ENCODE measurements at regions not wholly inside any gene's neighbourhood (a gene's known extent, or its start where the extent isn't known, plus 50 kb on each side); places are given as distances from the start of the nearest gene placed in this dataset.

- no peak for DNase-seq (ENCODE audit: low read depth)
- no peak for TF ChIP-seq CTCF (IDR thresholded peaks at IDR 0.05; ENCODE audit: low read depth, low read length, missing control alignments)
- no peak overlapping the region for H3K4me3 ChIP-seq (ENCODE audit: low read depth, low read length)
These were observed 121.4 kb upstream of the CD82 start for GRCh38 chr11:44443836-44444769.

- no peak overlapping the region for H3K4me3 ChIP-seq (ENCODE audit: low read depth, low read length)
- TF ChIP-seq CTCF (IDR thresholded peaks at IDR 0.05; ENCODE audit: low read depth, low read length, missing control alignments): no peak
- DNase-seq (ENCODE audit: low read depth): no peak
These were observed 120.6 kb upstream of the CD82 start for GRCh38 chr11:44444770-44445321.

- DNase-seq (ENCODE audit: low read depth): no peak
- H3K4me3 ChIP-seq (ENCODE audit: low read depth, low read length): no peak overlapping the region
- TF ChIP-seq CTCF (IDR thresholded peaks at IDR 0.05; ENCODE audit: low read depth, low read length, missing control alignments): no peak
These were observed 119.7 kb upstream of the CD82 start for GRCh38 chr11:44445500-44446365.

GRCh38 chr11:44446366-44446762 is 119.1 kb upstream of the CD82 start:
- no peak overlapping the region for H3K4me3 ChIP-seq (ENCODE audit: low read depth, low read length)
- TF ChIP-seq CTCF (IDR thresholded peaks at IDR 0.05; ENCODE audit: low read depth, low read length, missing control alignments): no peak
- DNase-seq (ENCODE audit: low read depth): no peak

- no peak for TF ChIP-seq CTCF (IDR thresholded peaks at IDR 0.05; ENCODE audit: low read depth, low read length, missing control alignments)
- DNase-seq (ENCODE audit: low read depth): no peak
- H3K4me3 ChIP-seq (ENCODE audit: low read depth, low read length): no peak overlapping the region
These were observed 118.3 kb upstream of the CD82 start for GRCh38 chr11:44446996-44447771.

GRCh38 chr11:44450295-44450932 is 115.0 kb upstream of the CD82 start:
- no peak for TF ChIP-seq CTCF (IDR thresholded peaks at IDR 0.05; ENCODE audit: low read depth, low read length, missing control alignments)
- H3K4me3 ChIP-seq (ENCODE audit: low read depth, low read length): no peak overlapping the region
- DNase-seq (ENCODE audit: low read depth): no peak

Data from GM12864 (cell line).